Effector CD4-positive, alpha-beta T cell (primary cell): ENCODE measurements at regions not wholly inside any gene's neighbourhood (a gene's known extent, or its start where the extent isn't known, plus 50 kb on each side); places are given as distances from the start of the nearest gene placed in this dataset.

Experiments used
- DNase-seq: peaks from one replicate; pipeline ENCODE4 v3.0.0-alpha.2; 2020

GRCh38 chr19:29293292-29293691, 80.3 kb upstream of the UQCRFS1 start:
- DNase-seq, result no peak

- no peak for DNase-seq
Observed at GRCh38 chr19:29293736-29294342, 80.9 kb upstream of the UQCRFS1 start.

- DNase-seq, result no peak
Observed at GRCh38 chr19:29294343-29294811, 81.4 kb upstream of the UQCRFS1 start.

- DNase-seq, result no peak
Observed at GRCh38 chr19:29295285-29295684, 82.3 kb upstream of the UQCRFS1 start.

GRCh38 chr19:29297381-29297780, 84.4 kb upstream of the UQCRFS1 start:
- no peak for DNase-seq

- DNase-seq, result no peak
Observed at GRCh38 chr19:29299416-29300380, 86.7 kb upstream of the UQCRFS1 start.

GRCh38 chr19:29302002-29302928, 89.3 kb upstream of the UQCRFS1 start:
- no peak for DNase-seq

- DNase-seq, result no peak
Observed at GRCh38 chr19:29303069-29303718, 90.2 kb upstream of the UQCRFS1 start.

- no peak for DNase-seq
Observed at GRCh38 chr19:29303719-29304090, 90.8 kb upstream of the UQCRFS1 start.

- no peak for DNase-seq
Observed at GRCh38 chr19:29305268-29305667, 92.3 kb upstream of the UQCRFS1 start.

GRCh38 chr19:29308977-29309590, 96.1 kb upstream of the UQCRFS1 start:
- no peak for DNase-seq

- DNase-seq, result no peak
Observed at GRCh38 chr19:29309637-29310036, 96.7 kb upstream of the UQCRFS1 start.

- no peak for DNase-seq
Observed at GRCh38 chr19:29311191-29311790, 98.3 kb upstream of the UQCRFS1 start.

- no peak for DNase-seq
Observed at GRCh38 chr19:29315556-29316190, 102.7 kb upstream of the UQCRFS1 start.

GRCh38 chr19:29318581-29318980, 105.6 kb upstream of the UQCRFS1 start:
- no peak for DNase-seq

GRCh38 chr19:29320086-29320485, 107.1 kb upstream of the UQCRFS1 start:
- DNase-seq, result no peak

GRCh38 chr19:29320618-29321017, 107.7 kb upstream of the UQCRFS1 start:
- no peak for DNase-seq

- no peak for DNase-seq
Observed at GRCh38 chr19:29321116-29321515, 108.2 kb upstream of the UQCRFS1 start.

- DNase-seq, result no peak
Observed at GRCh38 chr19:29323021-29323430, 110.1 kb upstream of the UQCRFS1 start.

GRCh38 chr19:29323440-29324290, 110.7 kb upstream of the UQCRFS1 start:
- no peak for DNase-seq
